Sciatic nerve (tissue), 2 donors: ENCODE measurements at regions not wholly inside any gene's neighbourhood (a gene's known extent, or its start where the extent isn't known, plus 50 kb on each side); places are given as distances from the start of the nearest gene placed in this dataset.

ENCODE experiments used
- ATAC-seq: fragments of 200-7000 bp; cut with Tn5 transposase; one replicate; pipeline ENCODE4 v1.9.1; 2020; ENCODE audit warnings: mild to moderate bottlenecking, moderate library complexity
- DNase-seq: peaks from one replicate; pipeline ENCODE4 v3.0.0-alpha.2; 2020; ENCODE audit warnings: low spot score
- intact Hi-C: fragments of 100-400 bp; cut with DNase I; formaldehyde crosslinking; loops from one replicate; pipeline ENCODE4 v1.14.2; 2022
- donor health status: DM: no; HTN: no; CAD: no.
- donor health status: DM: no; HTN: no; CAD: no.

GRCh38 chr3:72601983-72602750 is 246.1 kb downstream of the SHQ1 start:
- DNase-seq, result no peak
- intact Hi-C loops, result no loop called here
- ATAC-seq, result no peak

- intact Hi-C loops, result no loop called here
- no peak for ATAC-seq
- DNase-seq, result no peak
These were observed 247.2 kb downstream of the SHQ1 start for GRCh38 chr3:72601060-72601459.

- no peak for DNase-seq
- no peak for ATAC-seq
- intact Hi-C loops, result no loop called here
These were observed 250.5 kb downstream of the SHQ1 start for GRCh38 chr3:72597756-72598195.

GRCh38 chr3:72597043-72597442 is 251.2 kb downstream of the SHQ1 start:
- no peak for DNase-seq
- intact Hi-C loops, result no loop called here
- no peak for ATAC-seq

GRCh38 chr3:72595927-72596610 is 252.2 kb downstream of the SHQ1 start:
- intact Hi-C loops, result no loop called here
- DNase-seq, result no peak
- no peak for ATAC-seq

GRCh38 chr3:72595376-72595775 is 252.9 kb downstream of the SHQ1 start:
- DNase-seq (no peak), ATAC-seq (no peak)
- intact Hi-C loops, result no loop called here

- DNase-seq (no peak), ATAC-seq (no peak)
- intact Hi-C loops, result no loop called here
These were observed 253.5 kb downstream of the SHQ1 start for GRCh38 chr3:72594615-72595215.

GRCh38 chr3:72593881-72594397 is 254.3 kb downstream of the SHQ1 start:
- ATAC-seq, result peak; percentile 27
- intact Hi-C loops, result no loop called here
- no peak for DNase-seq

GRCh38 chr3:72591522-72592421 is 256.5 kb downstream of the SHQ1 start:
- intact Hi-C loops, result no loop called here

GRCh38 chr3:72590732-72591221 is 257.5 kb downstream of the SHQ1 start:
- no peak for DNase-seq
- peak; percentile 2 for ATAC-seq
- intact Hi-C loops, result no loop called here

More at GRCh38 chr3:72591522-72592421, 256.5 kb downstream of the SHQ1 start:
- DNase-seq, result peak; percentile 87
- ATAC-seq, result peak; percentile 89

GRCh38 chr3:72587282-72587681 is 261.0 kb downstream of the SHQ1 start:
- no peak for ATAC-seq
- no peak for DNase-seq
- intact Hi-C loops, result no loop called here

- ATAC-seq, result no peak
- intact Hi-C loops, result no loop called here
- DNase-seq, result no peak
These were observed 261.6 kb downstream of the SHQ1 start for GRCh38 chr3:72586694-72587093.

GRCh38 chr3:72585966-72586365 is 262.3 kb downstream of the SHQ1 start:
- DNase-seq (no peak), ATAC-seq (no peak)
- intact Hi-C loops, result no loop called here

GRCh38 chr3:72584262-72584661 is 264.0 kb downstream of the SHQ1 start:
- intact Hi-C loops, result no loop called here
- DNase-seq, result no peak
- ATAC-seq, result no peak

- ATAC-seq, result no peak
- intact Hi-C loops, result no loop called here
- no peak for DNase-seq
These were observed 265.3 kb downstream of the SHQ1 start for GRCh38 chr3:72582963-72583362.

GRCh38 chr3:72582211-72582878 is 265.9 kb downstream of the SHQ1 start:
- intact Hi-C loops, result no loop called here
- DNase-seq (no peak), ATAC-seq (no peak)

GRCh38 chr3:72580900-72581299 is 267.3 kb downstream of the SHQ1 start:
- ATAC-seq (no peak), DNase-seq (no peak)
- intact Hi-C loops, result no loop called here

- intact Hi-C loops, result no loop called here
- ATAC-seq (no peak), DNase-seq (no peak)
These were observed 267.9 kb downstream of the SHQ1 start for GRCh38 chr3:72580246-72580756.
